CD4-positive, alpha-beta T cell (primary cell): ENCODE measurements at regions not wholly inside any gene's neighbourhood (a gene's known extent, or its start where the extent isn't known, plus 50 kb on each side); places are given as distances from the start of the nearest gene placed in this dataset.

ENCODE experiments used
- ATAC-seq: fragments of 200-7000 bp; cut with Tn5 transposase; one replicate; pipeline ENCODE4 v1.10.0; 2022; ENCODE audit warnings: mild to moderate bottlenecking; ENCODE audit not compliant: poor library complexity
- CTCF ChIA-PET: fragments of 350-600 bp; sonication (Branson Sonifier 250); formaldehyde crosslinking; loops from one replicate; lab custom pipeline; 2021; ENCODE audit warnings: antibody characterized with exemption, inconsistent platforms; lab: Charles Lee
- POLR2A ChIA-PET: fragments of 350-600 bp; sonication (Branson Sonifier 250); formaldehyde crosslinking; loops from one replicate; lab custom pipeline; 2021; ENCODE audit warnings: antibody characterized with exemption, inconsistent platforms; lab: Charles Lee
- DNase-seq, 14 experiments: peaks; one replicate each; pipeline ENCODE4 v3.0.0-alpha.2; 2013 to 2020; ENCODE audit warnings: mixed read lengths in 2 of 14
- H3K27ac ChIP-seq, 2 donors: one replicate each; pipeline versions ENCODE4 v1.5.1 to v1.7.0; 2013; ENCODE audit warnings: low read length in 2 of 2, low read depth in 1 of 2, mild to moderate bottlenecking in 1 of 2
- H3K27me3 ChIP-seq, 2 experiments: 1 replicate in 1 of 2; 2 replicates in 1 of 2; pipeline versions ENCODE4 v1.6.1 to v1.7.0; 2013; ENCODE audit warnings: low read length in 2 of 2, control low read depth in 1 of 2, mild to moderate bottlenecking in 1 of 2, moderate library complexity in 1 of 2; ENCODE audit not compliant: insufficient read depth in 2 of 2, control insufficient read depth in 1 of 2
- H3K36me3 ChIP-seq: one replicate; pipeline ENCODE4 v1.6.1; 2013; ENCODE audit warnings: low read length, control low read depth; ENCODE audit not compliant: insufficient read depth
- H3K4me1 ChIP-seq: one replicate; pipeline ENCODE4 v1.6.1; 2013; ENCODE audit warnings: low read length, control low read depth; ENCODE audit not compliant: insufficient read depth
- H3K4me3 ChIP-seq: one replicate; pipeline ENCODE4 v1.5.1; 2013; ENCODE audit warnings: mild to moderate bottlenecking, low read length, moderate library complexity
- H3K9me3 ChIP-seq, 2 experiments: 1 replicate in 1 of 2; 2 replicates in 1 of 2; pipeline versions ENCODE4 v1.6.1 to v1.7.0; 2013; ENCODE audit warnings: low read length in 2 of 2, mild to moderate bottlenecking in 2 of 2, control low read depth in 1 of 2, moderate library complexity in 1 of 2; ENCODE audit not compliant: control insufficient read depth in 1 of 2, insufficient read depth in 1 of 2
- H3K27ac Mint-ChIP-seq: one replicate; pipeline ENCODE4 v1.8.0; 2020; ENCODE audit warnings: mixed read lengths
- H3K27me3 Mint-ChIP-seq: one replicate; pipeline ENCODE4 v1.8.0; 2021; ENCODE audit warnings: mixed read lengths
- H3K36me3 Mint-ChIP-seq: one replicate; pipeline ENCODE4 v1.8.0; 2021; ENCODE audit warnings: low read depth, mixed read lengths
- H3K4me1 Mint-ChIP-seq: one replicate; pipeline ENCODE4 v1.8.0; 2021; ENCODE audit warnings: low read depth, mixed read lengths
- H3K4me3 Mint-ChIP-seq: one replicate; pipeline ENCODE4 v1.8.0; 2020; ENCODE audit warnings: mild to moderate bottlenecking, mixed read lengths
- H3K9me3 Mint-ChIP-seq: one replicate; pipeline ENCODE4 v1.8.0; 2020; ENCODE audit warnings: mixed read lengths
- CTCF ChIP-seq: fragments of 200-600 bp; IDR thresholded peaks from one replicate; pipeline ENCODE4 v1.8.0; 2022; ENCODE audit warnings: antibody characterized with exemption, mild to moderate bottlenecking
- intact Hi-C, 2 experiments: fragments of 100-400 bp; cut with DNase I in 1 of 2; cut with micrococcal nuclease in 1 of 2; formaldehyde crosslinking; loops; one replicate each; pipeline versions ENCODE4 v1.15.1 to v1.9.0; 2023 to 2025; cut with DNase I, micrococcal nuclease

- H3K36me3 Mint-ChIP-seq: no peaks in the 10 kb centered on the region
- CTCF ChIA-PET: no interaction called here
Observed at GRCh38 chr18:38984968-38985367, 1419.4 kb upstream of the CELF4 start.

GRCh38 chr18:38982072-38982471 lies 1416.5 kb upstream of the CELF4 start:
- POLR2A ChIA-PET: no interaction called here

More at GRCh38 chr18:38984968-38985367, 1419.4 kb upstream of the CELF4 start:
- Mint-ChIP-seq H3K27me3 (no peaks in the 10 kb centered on the region), H3K27ac (no peak overlapping the region), H3K4me3 (no peak overlapping the region), H3K9me3 (peaks cover 5% of the 10 kb centered on the region), H3K4me1 (no peaks in the 10 kb centered on the region)
- Histone ChIP-seq H3K27me3 (no peaks in the 10 kb centered on the region), H3K4me3 (no peak overlapping the region), H3K36me3 (no peaks in the 10 kb centered on the region), H3K4me1 (no peaks in the 10 kb centered on the region), H3K9me3 (no peaks in the 10 kb centered on the region), H3K27ac (no peak overlapping the region)
- TF ChIP-seq CTCF: no peak
- POLR2A ChIA-PET: no interaction called here
- intact Hi-C loops: no loop called here
- DNase-seq: no peak
- ATAC-seq: no peak

GRCh38 chr18:38981389-38981788 lies 1415.8 kb upstream of the CELF4 start:
- TF ChIP-seq CTCF: no peak
- CTCF ChIA-PET: no interaction called here
- no peak for DNase-seq
- Mint-ChIP-seq H3K4me1 (no peaks in the 10 kb centered on the region), H3K27me3 (no peaks in the 10 kb centered on the region), H3K4me3 (no peak overlapping the region), H3K36me3 (no peaks in the 10 kb centered on the region), H3K27ac (no peak overlapping the region), H3K9me3 (peaks cover 4% of the 10 kb centered on the region)
- H3K27ac ChIP-seq: no peak overlapping the region
- no peaks in the 10 kb centered on the region for H3K27me3 ChIP-seq
- H3K9me3 ChIP-seq: no peaks in the 10 kb centered on the region
- no peak for ATAC-seq
- no peaks in the 10 kb centered on the region for H3K36me3 ChIP-seq
- no peaks in the 10 kb centered on the region for H3K4me1 ChIP-seq
- H3K4me3 ChIP-seq: no peak overlapping the region
- intact Hi-C loops: no loop called here
- POLR2A ChIA-PET: no interaction called here

More at GRCh38 chr18:38982072-38982471, 1416.5 kb upstream of the CELF4 start:
- ATAC-seq (no peak), DNase-seq (no peak)
- Histone ChIP-seq H3K27me3 (no peaks in the 10 kb centered on the region), H3K4me3 (no peak overlapping the region), H3K27ac (no peak overlapping the region), H3K36me3 (no peaks in the 10 kb centered on the region), H3K4me1 (no peaks in the 10 kb centered on the region), H3K9me3 (no peaks in the 10 kb centered on the region)
- peaks cover 7% of the 10 kb centered on the region for H3K9me3 Mint-ChIP-seq
- CTCF ChIA-PET: no interaction called here
- H3K4me1 Mint-ChIP-seq: no peaks in the 10 kb centered on the region
- H3K27me3 Mint-ChIP-seq: no peaks in the 10 kb centered on the region
- intact Hi-C loops: no loop called here
- no peak overlapping the region for H3K4me3 Mint-ChIP-seq
- TF ChIP-seq CTCF: no peak
- H3K36me3 Mint-ChIP-seq: no peaks in the 10 kb centered on the region
- H3K27ac Mint-ChIP-seq: no peak overlapping the region
